HG03095 (cell line): ENCODE measurements at regions not wholly inside any gene's neighbourhood (a gene's known extent, or its start where the extent isn't known, plus 50 kb on each side); places are given as distances from the start of the nearest gene placed in this dataset.
"Not testable (repeated sequence)": the region's sequence is repeated elsewhere in the genome, so short reads cannot be mapped to it uniquely, and the experiment has no call there.

Experiments used
- ATAC-seq: cut with Tn5 transposase; IDR thresholded peaks from one replicate; pipeline ENCODE4 v1.9.1; 2021; ENCODE audit warnings: moderate library complexity; ENCODE audit not compliant: unreplicated experiment

GRCh38 chr11:37948258-37948657, 1350.2 kb upstream of the RAG2 start:
- no peak for ATAC-seq

GRCh38 chr11:37947821-37948220, 1349.8 kb upstream of the RAG2 start:
- ATAC-seq, result no peak

GRCh38 chr11:37946155-37946766, 1348.2 kb upstream of the RAG2 start:
- ATAC-seq, result no peak

- no peak for ATAC-seq
These were observed 1344.0 kb upstream of the RAG2 start for GRCh38 chr11:37942081-37942480.

GRCh38 chr11:37929100-37929653, 1331.1 kb upstream of the RAG2 start:
- no peak for ATAC-seq

GRCh38 chr11:37926772-37927171, 1328.7 kb upstream of the RAG2 start:
- ATAC-seq, result no peak

- no peak for ATAC-seq
These were observed 1318.3 kb upstream of the RAG2 start for GRCh38 chr11:37916331-37916730.

GRCh38 chr11:37914859-37915258, 1316.8 kb upstream of the RAG2 start:
- ATAC-seq, result no peak

- ATAC-seq, result no peak
These were observed 1310.1 kb upstream of the RAG2 start for GRCh38 chr11:37908219-37908548.

GRCh38 chr11:37907436-37908218, 1309.6 kb upstream of the RAG2 start:
- ATAC-seq, result no peak

- no peak for ATAC-seq
These were observed 1307.8 kb upstream of the RAG2 start for GRCh38 chr11:37905707-37906417.

- no peak for ATAC-seq
These were observed 1298.0 kb upstream of the RAG2 start for GRCh38 chr11:37896016-37896415.

- no peak for ATAC-seq
These were observed 1283.7 kb upstream of the RAG2 start for GRCh38 chr11:37881741-37882140.

GRCh38 chr11:37861671-37862070, 1263.6 kb upstream of the RAG2 start:
- no peak for ATAC-seq

- ATAC-seq, result not testable (repeated sequence)
These were observed 1260.9 kb upstream of the RAG2 start for GRCh38 chr11:37858806-37859537.

- no peak for ATAC-seq
These were observed 1260.4 kb upstream of the RAG2 start for GRCh38 chr11:37858398-37858797.

GRCh38 chr11:37857726-37858125, 1259.7 kb upstream of the RAG2 start:
- no peak for ATAC-seq

- no peak for ATAC-seq
These were observed 1251.7 kb upstream of the RAG2 start for GRCh38 chr11:37849706-37850105.

- no peak for ATAC-seq
These were observed 1245.6 kb upstream of the RAG2 start for GRCh38 chr11:37843603-37844002.

GRCh38 chr11:37841016-37841415, 1243.0 kb upstream of the RAG2 start:
- ATAC-seq, result no peak

- not testable (repeated sequence) for ATAC-seq
These were observed 1242.3 kb upstream of the RAG2 start for GRCh38 chr11:37840345-37840744.
